ENCODE measurements at regions not wholly inside any gene's neighbourhood (a gene's known extent, or its start where the extent isn't known, plus 50 kb on each side); places are given as distances from the start of the nearest gene placed in this dataset.

GRCh38 chr6:165229216-165229615 lies 80.2 kb downstream of the C6orf118 start:
- DNase-seq (ENCODE audit: low spot score) = no peak

- DNase-seq (ENCODE audit: low spot score) = no peak
These were observed 81.6 kb downstream of the C6orf118 start for GRCh38 chr6:165227644-165228329.

GRCh38 chr6:165223736-165224135 lies 85.7 kb downstream of the C6orf118 start:
- DNase-seq (ENCODE audit: low spot score) = no peak

GRCh38 chr6:165223101-165223500 lies 86.3 kb downstream of the C6orf118 start:
- no peak for DNase-seq (ENCODE audit: low spot score)

GRCh38 chr6:165222315-165223025 lies 86.9 kb downstream of the C6orf118 start:
- no peak for DNase-seq (ENCODE audit: low spot score)

GRCh38 chr6:165220045-165220444 lies 89.4 kb downstream of the C6orf118 start:
- no peak for DNase-seq (ENCODE audit: low spot score)

- DNase-seq (ENCODE audit: low spot score) = no peak
These were observed 89.8 kb downstream of the C6orf118 start for GRCh38 chr6:165219629-165220028.

GRCh38 chr6:165218829-165219228 lies 90.6 kb downstream of the C6orf118 start:
- no peak for DNase-seq (ENCODE audit: low spot score)

GRCh38 chr6:165206798-165207197 lies 102.6 kb downstream of the C6orf118 start:
- no peak for DNase-seq (ENCODE audit: low spot score)

GRCh38 chr6:165205632-165206031 lies 103.8 kb downstream of the C6orf118 start:
- no peak for DNase-seq (ENCODE audit: low spot score)

- no peak for DNase-seq (ENCODE audit: low spot score)
These were observed 104.4 kb downstream of the C6orf118 start for GRCh38 chr6:165204807-165205545.

GRCh38 chr6:165200178-165200577 lies 109.2 kb downstream of the C6orf118 start:
- DNase-seq (ENCODE audit: low spot score) = no peak

- no peak for DNase-seq (ENCODE audit: low spot score)
These were observed 117.9 kb downstream of the C6orf118 start for GRCh38 chr6:165191461-165191860.

GRCh38 chr6:165186441-165187205 lies 122.8 kb downstream of the C6orf118 start:
- DNase-seq (ENCODE audit: low spot score) = no peak

- no peak for DNase-seq (ENCODE audit: low spot score)
These were observed 123.4 kb downstream of the C6orf118 start for GRCh38 chr6:165186041-165186440.

- DNase-seq (ENCODE audit: low spot score) = peak; percentile 83
These were observed 125.0 kb downstream of the C6orf118 start for GRCh38 chr6:165184192-165184979.

- no peak for DNase-seq (ENCODE audit: low spot score)
These were observed 125.8 kb downstream of the C6orf118 start for GRCh38 chr6:165183496-165184140.

GRCh38 chr6:165183071-165183470 lies 126.3 kb downstream of the C6orf118 start:
- no peak for DNase-seq (ENCODE audit: low spot score)

- DNase-seq (ENCODE audit: low spot score) = peak; percentile 69
These were observed 127.4 kb downstream of the C6orf118 start for GRCh38 chr6:165181951-165182414.

- no peak for DNase-seq (ENCODE audit: low spot score)
These were observed 131.3 kb downstream of the C6orf118 start for GRCh38 chr6:165178056-165178455.

GRCh38 chr6:165173484-165173883 lies 135.9 kb downstream of the C6orf118 start:
- no peak for DNase-seq (ENCODE audit: low spot score)

All from putamen (tissue), 1 donor.